Keratinocyte (primary cell): ENCODE measurements at regions not wholly inside any gene's neighbourhood (a gene's known extent, or its start where the extent isn't known, plus 50 kb on each side); places are given as distances from the start of the nearest gene placed in this dataset.

Source experiments
- DNase-seq: peaks from one replicate; pipeline ENCODE4 v3.0.0-alpha.2; 2011; ENCODE audit warnings: low read depth, missing footprints, low spot score
- FAIRE-seq: peaks from 2 replicates; lab custom pipeline; 2011; peaks lifted over from hg19 to GRCh38; lab: Jason Lieb, UNC
- H2AFZ ChIP-seq: 2 replicates; pipeline ENCODE4 v1.6.0; 2012; ENCODE audit warnings: low read length, control low read depth, inconsistent platforms; ENCODE audit not compliant: control insufficient read depth
- H3K27ac ChIP-seq: 2 replicates; pipeline ENCODE4 v1.5.1; 2011; ENCODE audit warnings: low read length; ENCODE audit not compliant: control insufficient read depth, insufficient read depth
- H3K27me3 ChIP-seq: 3 replicates; pipeline ENCODE4 v1.6.0; 2011; ENCODE audit warnings: low read length; ENCODE audit not compliant: control insufficient read depth, insufficient read depth; ENCODE audit errors: extremely low read depth
- H3K36me3 ChIP-seq, 2 experiments: 2 replicates in 1 of 2; 3 replicates in 1 of 2; pipeline ENCODE4 v1.5.1; 2011; ENCODE audit warnings: low read length in 2 of 2, mild to moderate bottlenecking in 1 of 2; ENCODE audit not compliant: control insufficient read depth in 2 of 2, insufficient read depth in 2 of 2; ENCODE audit errors: extremely low read depth in 1 of 2
- H3K4me1 ChIP-seq: 3 replicates; pipeline ENCODE4 v1.5.1; 2011; ENCODE audit warnings: low read length; ENCODE audit not compliant: control insufficient read depth, insufficient read depth; ENCODE audit errors: extremely low read depth
- H3K4me2 ChIP-seq: 3 replicates; pipeline ENCODE4 v1.6.0; 2011; ENCODE audit warnings: low read depth, low read length; ENCODE audit not compliant: control insufficient read depth, insufficient read depth; ENCODE audit errors: extremely low read depth
- H3K4me3 ChIP-seq, 3 experiments: fragments of 200-600 bp in 1 of 3; sonication (generic) in 1 of 3; 2 replicates in 2 of 3; 3 replicates in 1 of 3; pipeline ENCODE4 v1.5.1; 2011 to 2016; ENCODE audit warnings: low read length in 3 of 3, mild to moderate bottlenecking in 3 of 3, control low read depth in 2 of 3, inconsistent platforms in 1 of 3, low read depth in 1 of 3, mixed read lengths in 1 of 3, mixed run types in 1 of 3, moderate library complexity in 1 of 3; ENCODE audit not compliant: control insufficient read depth in 2 of 3, insufficient read depth in 2 of 3; ENCODE audit errors: extremely low read depth in 1 of 3
- H3K79me2 ChIP-seq: 2 replicates; pipeline ENCODE4 v1.6.0; 2012; ENCODE audit warnings: low read length; ENCODE audit not compliant: control insufficient read depth, insufficient read depth
- H3K9ac ChIP-seq: 3 replicates; pipeline ENCODE4 v1.6.0; 2011; ENCODE audit warnings: low read length; ENCODE audit not compliant: control insufficient read depth, insufficient read depth; ENCODE audit errors: extremely low read depth
- H3K9me1 ChIP-seq: 3 replicates; pipeline ENCODE4 v1.6.0; 2011; ENCODE audit warnings: low read length; ENCODE audit not compliant: control insufficient read depth, insufficient read depth; ENCODE audit errors: extremely low read depth
- H3K9me3 ChIP-seq: 2 replicates; pipeline ENCODE4 v1.5.1; 2012; ENCODE audit warnings: low read depth, low read length; ENCODE audit not compliant: control insufficient read depth
- H4K20me1 ChIP-seq: 3 replicates; pipeline ENCODE4 v1.6.0; 2011; ENCODE audit warnings: low read length; ENCODE audit not compliant: control insufficient read depth, insufficient read depth; ENCODE audit errors: extremely low read depth
- CTCF ChIP-seq, 3 experiments: IDR thresholded peaks in 1 of 3; conservative IDR thresholded peaks in 1 of 3; optimal IDR thresholded peaks in 1 of 3; 2 replicates in 2 of 3; 3 replicates in 1 of 3; pipeline versions ENCODE3 to v1.5.1; 2011; ENCODE audit warnings: low read length in 3 of 3, mild to moderate bottlenecking in 3 of 3, moderate library complexity in 2 of 3, control low read depth in 1 of 3, inconsistent platforms in 1 of 3; ENCODE audit not compliant: insufficient read depth in 2 of 3; ENCODE audit errors: extremely low read depth in 1 of 3
- EZH2 ChIP-seq: IDR thresholded peaks from one replicate; pipeline ENCODE4 v1.6.1; 2012; ENCODE audit warnings: inconsistent platforms, mild to moderate bottlenecking, low read length, moderate library complexity
- dilution Hi-C: fragments of 300-500 bp; cut with MboI; formaldehyde crosslinking; loops from one replicate; pipeline ENCODE4 v1.7.0; 2020; ENCODE audit warnings: low sequenced_read_pairs; ENCODE audit not compliant: extremely low pct_ligation_motif_present

DNA sequence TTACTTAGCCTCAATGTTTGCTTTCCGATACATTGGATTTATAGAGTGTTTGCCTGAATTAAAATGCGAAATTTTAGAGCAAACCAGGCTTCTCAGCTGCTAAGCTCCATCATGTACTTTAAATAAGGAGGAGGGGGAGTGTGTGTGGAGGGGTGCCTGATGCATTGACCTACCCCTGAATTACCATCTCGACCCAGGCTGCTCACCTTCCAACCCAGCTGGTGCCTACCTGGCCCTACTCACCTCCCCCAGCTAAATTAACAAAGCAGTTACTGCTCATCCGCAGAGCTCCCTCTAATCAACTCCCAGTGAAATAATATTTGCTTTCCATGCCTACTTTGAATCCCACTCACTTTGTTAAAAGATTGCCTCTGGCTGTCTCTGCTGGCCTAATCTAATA is 544.5 kb downstream of the MAFB start:
- Histone ChIP-seq H3K4me3 (no peak overlapping the region), H3K4me1 (no peaks in the 10 kb centered on the region), H3K9me3 (no peaks in the 10 kb centered on the region), H3K79me2 (no peaks in the 10 kb centered on the region), H3K9me1 (no peaks in the 10 kb centered on the region), H3K9ac (no peak overlapping the region), H4K20me1 (no peaks in the 10 kb centered on the region), H2AFZ (no peak overlapping the region), H3K27me3 (peaks cover 6% of the 10 kb centered on the region), H3K4me2 (no peak overlapping the region), H3K36me3 (no peaks in the 10 kb centered on the region), H3K27ac (no peak overlapping the region)
- no peak for TF ChIP-seq CTCF (optimal IDR thresholded peaks at IDR 0.05 in 1 of 3, IDR thresholded peaks at IDR 0.05 in 1 of 3, conservative IDR thresholded peaks at IDR 0.05 in 1 of 3; ENCODE audit: extremely low read depth in 1 of 3, insufficient read depth in 2 of 3, low read length in 3 of 3)
- TF ChIP-seq EZH2 = no peak
- no peak for DNase-seq
- dilution Hi-C loops = no loop called here
- no peak for FAIRE-seq

- FAIRE-seq (no peak), DNase-seq (no peak)
- Histone ChIP-seq H2AFZ (no peak overlapping the region), H3K4me2 (no peak overlapping the region), H3K9ac (no peak overlapping the region), H3K79me2 (no peaks in the 10 kb centered on the region), H3K9me3 (no peaks in the 10 kb centered on the region), H3K4me1 (no peaks in the 10 kb centered on the region), H3K27me3 (no peaks in the 10 kb centered on the region), H3K27ac (no peak overlapping the region), H3K9me1 (no peaks in the 10 kb centered on the region), H3K36me3 (no peaks in the 10 kb centered on the region), H4K20me1 (no peaks in the 10 kb centered on the region), H3K4me3 (no peak overlapping the region)
- dilution Hi-C loops = no loop called here
- TF ChIP-seq EZH2 (no peak), CTCF (optimal IDR thresholded peaks at IDR 0.05 in 1 of 3, IDR thresholded peaks at IDR 0.05 in 1 of 3, conservative IDR thresholded peaks at IDR 0.05 in 1 of 3; ENCODE audit: extremely low read depth in 1 of 3, insufficient read depth in 2 of 3, low read length in 3 of 3) (no peak)
Observed at GRCh38 chr20:40134176-40134575, 554.9 kb downstream of the MAFB start.
